ENCODE measurements at regions not wholly inside any gene's neighbourhood (a gene's known extent, or its start where the extent isn't known, plus 50 kb on each side); places are given as distances from the start of the nearest gene placed in this dataset.

DNA sequence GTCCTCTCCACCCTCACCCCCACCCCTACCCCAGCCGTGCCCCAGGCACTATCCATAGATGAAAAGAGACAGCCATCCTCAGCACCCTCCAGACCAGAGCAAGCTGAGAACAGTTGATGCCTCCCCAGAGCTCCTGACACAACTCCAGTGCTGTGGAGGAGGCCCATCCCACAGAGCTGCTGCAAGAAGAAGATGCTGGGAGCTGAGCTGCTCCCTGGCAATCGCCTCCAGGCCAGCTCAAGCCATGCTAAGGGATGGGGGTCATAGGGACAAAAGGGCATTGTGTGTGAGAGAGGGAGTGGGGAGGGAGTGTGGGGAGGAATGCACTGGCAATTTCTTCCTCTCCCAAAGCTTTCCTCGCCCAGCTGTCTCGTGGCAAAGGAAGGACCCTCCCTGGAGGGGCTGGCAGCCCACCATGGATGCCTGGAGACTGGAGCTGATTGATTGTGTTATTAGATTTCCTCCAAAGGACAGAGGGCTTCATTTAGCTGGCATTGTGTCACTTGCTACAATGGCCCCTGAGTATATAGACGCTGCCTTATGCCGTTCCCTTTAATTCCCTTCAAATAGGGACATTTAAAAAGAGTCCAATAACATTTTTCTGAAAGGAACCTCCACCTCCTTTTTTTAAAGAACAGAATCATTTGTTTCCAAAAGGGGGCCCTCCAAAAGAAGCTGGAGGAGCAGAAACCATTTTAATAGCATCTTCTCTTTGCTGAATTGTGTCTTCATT is 476.4 kb downstream of the FOXO1 start:
- TF ChIP-seq, protein P1, sequence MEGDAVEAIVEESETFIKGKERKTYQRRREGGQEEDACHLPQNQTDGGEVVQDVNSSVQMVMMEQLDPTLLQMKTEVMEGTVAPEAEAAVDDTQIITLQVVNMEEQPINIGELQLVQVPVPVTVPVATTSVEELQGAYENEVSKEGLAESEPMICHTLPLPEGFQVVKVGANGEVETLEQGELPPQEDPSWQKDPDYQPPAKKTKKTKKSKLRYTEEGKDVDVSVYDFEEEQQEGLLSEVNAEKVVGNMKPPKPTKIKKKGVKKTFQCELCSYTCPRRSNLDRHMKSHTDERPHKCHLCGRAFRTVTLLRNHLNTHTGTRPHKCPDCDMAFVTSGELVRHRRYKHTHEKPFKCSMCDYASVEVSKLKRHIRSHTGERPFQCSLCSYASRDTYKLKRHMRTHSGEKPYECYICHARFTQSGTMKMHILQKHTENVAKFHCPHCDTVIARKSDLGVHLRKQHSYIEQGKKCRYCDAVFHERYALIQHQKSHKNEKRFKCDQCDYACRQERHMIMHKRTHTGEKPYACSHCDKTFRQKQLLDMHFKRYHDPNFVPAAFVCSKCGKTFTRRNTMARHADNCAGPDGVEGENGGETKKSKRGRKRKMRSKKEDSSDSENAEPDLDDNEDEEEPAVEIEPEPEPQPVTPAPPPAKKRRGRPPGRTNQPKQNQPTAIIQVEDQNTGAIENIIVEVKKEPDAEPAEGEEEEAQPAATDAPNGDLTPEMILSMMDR (IDR thresholded peaks at IDR 0.05), result no peak
- H3K36me3 ChIP-seq, result no peaks in the 10 kb centered on the region
- no peak overlapping the region for H3K27ac ChIP-seq
- no peak overlapping the region for H3K4me3 ChIP-seq (ENCODE audit: low read depth in 1 of 2, low read length in 1 of 2)
- no peaks in the 10 kb centered on the region for H3K9me3 ChIP-seq
- no peaks in the 10 kb centered on the region for H3K4me1 ChIP-seq (ENCODE audit: control insufficient read depth in 1 of 2, insufficient read depth in 1 of 2, low read depth in 1 of 2, low read length in 1 of 2)
- peaks cover 6% of the 10 kb centered on the region for H3K27me3 ChIP-seq

- Histone ChIP-seq H3K4me1 (ENCODE audit: control insufficient read depth in 1 of 2, insufficient read depth in 1 of 2, low read depth in 1 of 2, low read length in 1 of 2) (no peaks in the 10 kb centered on the region), H3K27ac (no peak overlapping the region), H3K27me3 (peaks cover 6% of the 10 kb centered on the region), H3K9me3 (no peaks in the 10 kb centered on the region), H3K36me3 (no peaks in the 10 kb centered on the region), H3K4me3 (ENCODE audit: low read depth in 1 of 2, low read length in 1 of 2) (no peak overlapping the region)
- TF ChIP-seq, protein P1 (IDR thresholded peaks at IDR 0.05), result no peak
These were observed 475.8 kb downstream of the FOXO1 start for GRCh38 chr13:40190641-40191100.

GRCh38 chr13:40191186-40191980 is 475.1 kb downstream of the FOXO1 start:
- Histone ChIP-seq H3K4me1 (ENCODE audit: control insufficient read depth in 1 of 2, insufficient read depth in 1 of 2, low read depth in 1 of 2, low read length in 1 of 2) (no peaks in the 10 kb centered on the region), H3K27ac (no peak overlapping the region), H3K36me3 (no peaks in the 10 kb centered on the region), H3K9me3 (no peaks in the 10 kb centered on the region), H3K4me3 (ENCODE audit: low read depth in 1 of 2, low read length in 1 of 2) (no peak overlapping the region), H3K27me3 (peaks cover 6% of the 10 kb centered on the region)
- TF ChIP-seq, protein P1 (IDR thresholded peaks at IDR 0.05), result no peak

- Histone ChIP-seq H3K4me3 (ENCODE audit: low read depth in 1 of 2, low read length in 1 of 2) (no peak overlapping the region), H3K9me3 (no peaks in the 10 kb centered on the region), H3K27ac (no peak overlapping the region), H3K27me3 (peaks cover 6% of the 10 kb centered on the region), H3K36me3 (no peaks in the 10 kb centered on the region), H3K4me1 (ENCODE audit: control insufficient read depth in 1 of 2, insufficient read depth in 1 of 2, low read depth in 1 of 2, low read length in 1 of 2) (no peaks in the 10 kb centered on the region)
- TF ChIP-seq, protein P1 (IDR thresholded peaks at IDR 0.05), result no peak
These were observed 474.0 kb downstream of the FOXO1 start for GRCh38 chr13:40192452-40192851.

DNA sequence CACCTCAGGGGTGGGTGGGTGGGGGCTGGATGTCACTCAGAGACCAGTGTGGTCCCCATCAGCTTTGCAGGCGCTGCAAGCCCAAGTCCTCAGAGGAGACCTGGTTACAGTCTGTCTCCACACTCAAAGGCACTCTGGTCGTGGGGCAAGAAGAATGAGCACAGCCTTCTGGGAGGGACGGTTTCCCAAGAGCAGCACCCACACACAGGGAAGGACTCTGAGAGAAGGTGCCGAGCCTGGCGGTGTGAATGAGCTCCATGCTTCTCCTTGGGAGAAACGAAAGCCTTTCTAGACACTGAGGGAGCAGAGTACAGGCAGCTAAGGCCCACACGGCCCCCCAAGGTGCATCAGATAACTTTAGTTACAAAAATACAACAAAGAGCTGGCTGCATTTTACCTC is 473.6 kb downstream of the FOXO1 start:
- Histone ChIP-seq H3K27me3 (peaks cover 6% of the 10 kb centered on the region), H3K4me3 (ENCODE audit: low read depth in 1 of 2, low read length in 1 of 2) (no peak overlapping the region), H3K27ac (no peak overlapping the region), H3K36me3 (no peaks in the 10 kb centered on the region), H3K4me1 (ENCODE audit: control insufficient read depth in 1 of 2, insufficient read depth in 1 of 2, low read depth in 1 of 2, low read length in 1 of 2) (no peaks in the 10 kb centered on the region), H3K9me3 (no peaks in the 10 kb centered on the region)
- TF ChIP-seq, protein P1 (IDR thresholded peaks at IDR 0.05), result no peak
